Heart left ventricle (tissue), 16 donors: ENCODE measurements at regions not wholly inside any gene's neighbourhood (a gene's known extent, or its start where the extent isn't known, plus 50 kb on each side); places are given as distances from the start of the nearest gene placed in this dataset.

ENCODE experiments used
- ATAC-seq, 4 donors: fragments of 200-7000 bp; cut with Tn5 transposase; one replicate each; pipeline ENCODE4 v1.9.1; 2020 to 2022; ENCODE audit warnings: moderate library complexity in 4 of 4, mild to moderate bottlenecking in 3 of 4, moderate number of reproducible peaks in 1 of 4
- DNase-seq, 5 donors: peaks; one replicate each; pipeline ENCODE4 v3.0.0-alpha.2; 2020
- H3K27ac ChIP-seq, 12 donors: fragments of 200-600 bp; sonication (generic) in 4 of 12; one replicate each; pipeline versions ENCODE4 v1.5.0 to v1.8.0; 2016 to 2022; ENCODE audit warnings: mild to moderate bottlenecking in 2 of 12
- H3K27me3 ChIP-seq, 9 donors: fragments of 200-600 bp; sonication (generic) in 2 of 9; one replicate each; pipeline versions ENCODE4 v1.5.1 to v1.8.0; 2016 to 2022; ENCODE audit warnings: mild to moderate bottlenecking in 3 of 9
- H3K36me3 ChIP-seq, 9 donors: fragments of 200-600 bp; sonication (generic) in 2 of 9; one replicate each; pipeline versions ENCODE4 v1.5.0 to v1.8.0; 2018 to 2022; ENCODE audit warnings: mild to moderate bottlenecking in 2 of 9
- H3K4me1 ChIP-seq, 12 donors: fragments of 200-600 bp; sonication (generic) in 4 of 12; one replicate each; pipeline versions ENCODE4 v1.5.0 to v1.8.0; 2016 to 2022; ENCODE audit warnings: mild to moderate bottlenecking in 3 of 12
- H3K4me3 ChIP-seq, 12 donors: fragments of 200-600 bp; sonication (generic) in 4 of 12; one replicate each; pipeline versions ENCODE4 v1.5.0 to v1.8.0; 2017 to 2022; ENCODE audit warnings: mild to moderate bottlenecking in 9 of 12, moderate library complexity in 4 of 12
- H3K9me3 ChIP-seq, 12 donors: fragments of 200-600 bp; sonication (generic) in 4 of 12; one replicate each; pipeline versions ENCODE4 v1.5.0 to v1.8.0; 2016 to 2022; ENCODE audit warnings: mild to moderate bottlenecking in 1 of 12
- POLR2A ChIP-seq, 2 donors: fragments of 450-650 bp; IDR thresholded peaks; one replicate each; pipeline ENCODE4 v1.6.1; 2017; ENCODE audit warnings: antibody characterized with exemption in 2 of 2, mild to moderate bottlenecking in 2 of 2, moderate library complexity in 2 of 2
- WGBS, 4 donors: extraction: QIAGEN DNeasy Blood & Tissue Kit in 2 of 4; methylation state at CpG; one replicate each; pipeline versions ENCODE4 v1.1.5 to v1.1.7; 2013 to 2018; 5-methylcytosine and 5-hydroxymethylcytosine counted together
- intact Hi-C, 10 donors: fragments of 100-400 bp; cut with DNase I; formaldehyde crosslinking; loops; one replicate each; pipeline versions ENCODE4 v1.11.1 to v1.14.2; 2022
- TF ChIP-seq, protein P1 (sequence below), 12 donors: fragments of 200-600 bp; sonication (generic) in 4 of 12; IDR thresholded peaks; one replicate each; pipeline versions ENCODE4 v1.5.0 to v1.8.0; 2018 to 2022; ENCODE audit warnings: antibody characterized with exemption in 12 of 12, mild to moderate bottlenecking in 5 of 12
- donor health status: ischemic (EF 13 %, LVEDD 7.1; RV severe dilation, severe dysfunction).
- donor health status: healthy with polysubstance abuse.
- donor health status: DM: no; HTN: yes; CAD: no.
- donor health status: DM: no; HTN: no; CAD: no.
- donor health status: ischemic (EF 25% LVEDD 6.9; RV normal size, moderate dysfunction).
- donor health status: ischemic (EF 25% LVEDD 5.7; RV mildly dilated, moderate dysfunction).
- donor health status: healthy.
- donor health status: DM: yes; HTN: yes; CAD: no.
- donor health status: ischemic (EF 35%, LVEDD 5.7; RV mildly dilated, moderate dysfunction).
- donor health status: nonischemic (EF 11% LVEDD 7.7; RV severe dilation, severe dysfunction).
- donor health status: DM: yes; HTN: yes; CAD: no.
- donor health status: PGD.
- donor health status: ischemic (EF 29% LVEDD 5.4; RV normal size, mild dysfunction).
- donor health status: nonischemic (EF 23%, LVEDD 6.1; RV moderate dilation, normal function).

DNA sequence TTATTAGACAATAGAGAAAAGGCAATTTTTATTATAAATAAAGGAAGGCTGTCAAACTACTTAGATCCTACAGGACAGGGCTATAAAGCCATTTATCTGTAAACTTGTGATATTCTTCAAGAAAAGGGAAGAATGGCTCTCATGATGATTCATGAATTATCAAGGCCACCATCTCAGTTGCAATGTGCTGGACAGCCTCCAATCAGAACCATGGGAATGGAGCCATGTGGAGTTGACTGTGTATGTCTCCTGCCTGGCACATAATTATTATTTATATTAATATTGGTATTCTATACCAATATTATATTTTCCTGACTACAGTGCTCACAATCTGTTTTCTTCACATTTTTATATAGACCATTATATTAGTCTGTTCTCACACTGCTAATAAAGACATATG is 560.5 kb upstream of the MIR17HG start:
- intact Hi-C loops = no loop called here
- Histone ChIP-seq H3K27me3 (no peaks in the 10 kb centered on the region), H3K27ac (no peak overlapping the region), H3K36me3 (no peaks in the 10 kb centered on the region), H3K9me3 (peaks cover 0 to 4% (median 0%) of the 10 kb centered on the region in 12 donors), H3K4me1 (no peaks in the 10 kb centered on the region), H3K4me3 (no peak overlapping the region)
- no peak for TF ChIP-seq POLR2A (IDR thresholded peaks at IDR 0.05)
- TF ChIP-seq, protein P1, sequence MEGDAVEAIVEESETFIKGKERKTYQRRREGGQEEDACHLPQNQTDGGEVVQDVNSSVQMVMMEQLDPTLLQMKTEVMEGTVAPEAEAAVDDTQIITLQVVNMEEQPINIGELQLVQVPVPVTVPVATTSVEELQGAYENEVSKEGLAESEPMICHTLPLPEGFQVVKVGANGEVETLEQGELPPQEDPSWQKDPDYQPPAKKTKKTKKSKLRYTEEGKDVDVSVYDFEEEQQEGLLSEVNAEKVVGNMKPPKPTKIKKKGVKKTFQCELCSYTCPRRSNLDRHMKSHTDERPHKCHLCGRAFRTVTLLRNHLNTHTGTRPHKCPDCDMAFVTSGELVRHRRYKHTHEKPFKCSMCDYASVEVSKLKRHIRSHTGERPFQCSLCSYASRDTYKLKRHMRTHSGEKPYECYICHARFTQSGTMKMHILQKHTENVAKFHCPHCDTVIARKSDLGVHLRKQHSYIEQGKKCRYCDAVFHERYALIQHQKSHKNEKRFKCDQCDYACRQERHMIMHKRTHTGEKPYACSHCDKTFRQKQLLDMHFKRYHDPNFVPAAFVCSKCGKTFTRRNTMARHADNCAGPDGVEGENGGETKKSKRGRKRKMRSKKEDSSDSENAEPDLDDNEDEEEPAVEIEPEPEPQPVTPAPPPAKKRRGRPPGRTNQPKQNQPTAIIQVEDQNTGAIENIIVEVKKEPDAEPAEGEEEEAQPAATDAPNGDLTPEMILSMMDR (IDR thresholded peaks at IDR 0.05) = no peak
- no peak for DNase-seq
- no peak for ATAC-seq

DNA sequence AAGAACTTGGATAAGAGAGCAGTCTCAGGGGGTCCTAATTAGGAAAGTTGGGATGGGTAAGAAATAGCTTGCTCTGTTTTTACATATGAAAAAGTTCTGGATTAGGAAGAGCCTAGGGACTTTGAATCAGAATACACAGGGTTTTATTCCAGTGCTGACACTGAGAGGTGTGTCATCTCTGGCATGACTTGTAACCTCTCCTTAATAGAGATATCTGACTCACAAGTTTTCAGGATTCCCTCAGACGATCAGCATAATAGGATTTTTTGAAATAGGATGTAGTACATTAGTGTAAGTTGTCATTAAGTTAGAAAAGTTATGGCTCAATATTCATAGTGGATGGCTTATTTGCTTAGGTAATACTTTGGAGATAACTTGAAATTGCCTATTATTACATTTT is 555.2 kb upstream of the MIR17HG start:
- TF ChIP-seq, protein P1 (IDR thresholded peaks at IDR 0.05) = no peak
- no peak for TF ChIP-seq POLR2A (IDR thresholded peaks at IDR 0.05)
- ATAC-seq (no peak), DNase-seq (no peak)
- Histone ChIP-seq H3K4me1 (no peaks in the 10 kb centered on the region), H3K9me3 (no peaks in the 10 kb centered on the region), H3K36me3 (no peaks in the 10 kb centered on the region), H3K27ac (no peak overlapping the region), H3K4me3 (no peak overlapping the region), H3K27me3 (no peaks in the 10 kb centered on the region)
- WGBS, 4 donors = 63 to 79% (median 68%) methylated on average over 1 of the region's 1 CpG
- intact Hi-C loops = no loop called here

DNA sequence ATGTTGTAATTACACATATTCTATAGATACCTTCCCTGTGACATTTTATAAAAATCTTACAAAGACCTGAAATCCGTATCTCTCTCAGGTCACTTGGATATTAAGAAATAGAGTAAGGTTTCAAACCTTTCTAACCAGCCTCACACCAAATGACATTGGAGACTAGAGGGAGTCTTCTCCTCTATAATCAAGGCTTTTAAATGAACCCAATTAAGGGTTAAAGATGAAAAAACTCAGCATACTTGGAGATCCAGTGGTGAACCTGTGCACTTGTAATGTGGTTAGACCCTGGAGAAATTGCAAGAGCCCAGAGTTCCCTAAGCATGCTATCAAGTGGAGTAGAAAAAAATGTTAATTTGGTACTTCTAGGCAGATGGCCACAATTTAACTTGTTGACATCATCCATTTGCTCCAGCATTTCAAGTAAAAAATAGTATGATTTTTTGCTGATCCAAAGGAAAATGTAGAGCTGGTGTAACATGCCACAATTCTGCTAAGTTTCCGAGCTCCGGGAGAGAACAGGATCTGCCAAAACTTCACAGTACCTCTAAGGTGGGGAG is 554.1 kb upstream of the MIR17HG start:
- H3K27me3 ChIP-seq = no peaks in the 10 kb centered on the region
- H3K4me1 ChIP-seq = peaks cover 0 to 5% (median 0%) of the 10 kb centered on the region in 12 donors
- intact Hi-C loops = no loop called here
- no peak overlapping the region for H3K27ac ChIP-seq
- TF ChIP-seq POLR2A (IDR thresholded peaks at IDR 0.05) = no peak
- TF ChIP-seq, protein P1 (IDR thresholded peaks at IDR 0.05) = no peak
- no peaks in the 10 kb centered on the region for H3K36me3 ChIP-seq
- 69 to 77% (median 71%) methylated on average over 3 of the region's 3 CpGs for WGBS, 4 donors
- DNase-seq = no peak
- H3K9me3 ChIP-seq = no peaks in the 10 kb centered on the region
- no peak for ATAC-seq
- no peak overlapping the region for H3K4me3 ChIP-seq

DNA sequence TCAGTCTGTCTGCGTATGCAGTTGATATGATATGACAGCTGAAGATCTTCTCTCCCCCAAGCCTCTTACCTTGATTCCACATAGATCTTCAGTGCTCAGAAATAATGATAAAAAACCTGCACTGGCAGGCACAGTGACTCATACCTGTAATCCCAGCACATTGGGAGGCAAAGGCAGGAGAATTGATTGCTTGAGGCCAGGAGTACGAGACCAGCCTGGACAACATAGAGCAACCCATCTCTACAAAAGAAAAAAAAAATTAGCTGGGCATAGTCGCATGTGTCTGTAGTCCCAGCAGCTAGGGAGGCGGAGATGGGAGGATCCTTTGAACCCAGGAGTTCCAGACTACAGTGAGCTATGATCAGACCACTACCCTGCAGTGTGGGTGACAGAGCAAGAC is 551.0 kb upstream of the MIR17HG start:
- TF ChIP-seq, protein P1 (IDR thresholded peaks at IDR 0.05) = no peak
- TF ChIP-seq POLR2A (IDR thresholded peaks at IDR 0.05) = no peak
- intact Hi-C loops = no loop called here
- no peak for DNase-seq
- Histone ChIP-seq H3K27me3 (no peaks in the 10 kb centered on the region), H3K9me3 (no peaks in the 10 kb centered on the region), H3K4me3 (no peak overlapping the region), H3K36me3 (no peaks in the 10 kb centered on the region), H3K4me1 (peaks cover 0 to 13% (median 0%) of the 10 kb centered on the region in 12 donors), H3K27ac (no peak overlapping the region)
- no peak for ATAC-seq
- WGBS, 4 donors = 80 to 91% (median 81%) methylated on average over 4 of the region's 4 CpGs
